ENCODE measurements at regions not wholly inside any gene's neighbourhood (a gene's known extent, or its start where the extent isn't known, plus 50 kb on each side); places are given as distances from the start of the nearest gene placed in this dataset.
"Not testable (repeated sequence)": the region's sequence is repeated elsewhere in the genome, so short reads cannot be mapped to it uniquely, and the experiment has no call there.

DNA sequence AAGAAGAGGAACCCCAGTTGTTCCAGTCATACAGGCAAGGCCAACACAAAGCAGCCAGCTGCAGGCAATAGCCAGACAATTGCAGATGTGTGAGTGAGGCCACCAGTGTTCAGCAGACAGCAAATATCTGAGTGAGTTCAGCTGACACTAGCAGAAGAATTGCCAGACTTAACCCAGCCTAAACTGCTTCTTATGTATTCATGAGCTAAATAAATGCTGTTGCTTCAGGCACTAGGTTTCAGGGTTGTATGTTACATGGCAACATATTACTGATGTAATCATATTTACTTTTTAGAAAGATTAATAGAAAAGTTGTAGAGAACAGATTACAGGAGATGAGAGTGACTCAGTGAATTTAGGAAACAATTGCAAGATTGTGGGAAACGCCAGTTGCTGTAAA lies 129.8 kb upstream of the CHODL start:
- DNase-seq (ENCODE audit: low read depth in 1 of 2, low spot score in 1 of 2): no peak

DNA sequence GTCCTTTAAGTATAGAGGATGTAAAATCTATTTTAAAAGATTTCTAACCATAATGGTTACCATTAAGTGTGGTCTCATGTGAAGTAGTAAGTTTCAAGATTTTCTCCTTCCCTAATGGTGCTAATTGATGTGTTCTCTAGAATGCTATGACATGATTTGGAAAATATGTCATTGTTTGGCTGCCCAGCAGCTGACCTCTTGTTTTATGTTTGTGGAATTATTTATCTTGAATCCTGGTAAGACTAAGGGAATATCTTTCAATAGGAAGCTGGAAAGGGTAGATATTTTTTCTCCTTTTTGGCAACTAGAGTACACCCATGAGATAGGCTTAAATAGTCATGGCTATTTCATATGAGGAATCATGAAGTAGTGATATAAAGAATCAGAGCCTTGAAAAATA lies 139.8 kb upstream of the CHODL start:
- no peak for DNase-seq (ENCODE audit: low read depth in 1 of 2, low spot score in 1 of 2)

DNA sequence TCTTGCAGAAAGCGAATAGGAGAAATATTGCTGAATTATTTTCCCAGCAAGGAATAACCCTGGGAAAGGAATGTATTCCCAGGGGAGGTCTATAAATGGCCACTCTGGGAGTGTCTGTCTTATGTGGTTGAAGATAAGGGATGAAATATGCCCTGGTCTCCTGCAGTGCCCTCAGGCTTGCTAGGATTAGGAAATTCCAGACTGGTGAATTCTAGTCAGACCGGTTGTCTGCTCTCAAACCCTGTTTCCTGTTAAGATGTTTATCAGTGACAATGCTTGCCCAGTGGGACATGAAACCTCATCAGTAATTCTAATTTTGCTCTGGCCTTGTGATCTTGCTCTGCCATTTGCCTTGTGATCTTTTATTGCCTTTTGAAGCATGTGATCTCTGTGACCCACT lies 148.2 kb upstream of the CHODL start:
- not testable (repeated sequence) for DNase-seq (ENCODE audit: low read depth in 1 of 2, low spot score in 1 of 2)

DNA sequence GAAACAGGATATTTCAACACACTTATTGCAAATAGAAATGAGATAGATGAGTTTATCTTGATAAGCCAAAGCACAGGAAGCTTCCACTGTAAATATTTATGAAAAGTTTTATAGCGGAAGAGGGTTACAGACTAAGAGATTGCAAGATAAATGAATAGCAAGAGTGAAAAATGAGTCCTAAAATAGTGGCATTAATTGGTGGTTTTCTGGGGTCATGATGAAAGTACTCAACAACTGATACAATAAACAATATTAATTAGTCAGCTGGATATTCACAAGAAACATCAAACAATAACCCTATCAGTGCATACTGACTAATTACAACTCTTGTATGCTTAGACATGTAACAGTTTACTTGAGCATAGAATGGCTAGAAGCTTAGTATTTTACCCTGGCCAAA lies 154.8 kb upstream of the CHODL start:
- DNase-seq (ENCODE audit: low read depth in 1 of 2, low spot score in 1 of 2): no peak

DNA sequence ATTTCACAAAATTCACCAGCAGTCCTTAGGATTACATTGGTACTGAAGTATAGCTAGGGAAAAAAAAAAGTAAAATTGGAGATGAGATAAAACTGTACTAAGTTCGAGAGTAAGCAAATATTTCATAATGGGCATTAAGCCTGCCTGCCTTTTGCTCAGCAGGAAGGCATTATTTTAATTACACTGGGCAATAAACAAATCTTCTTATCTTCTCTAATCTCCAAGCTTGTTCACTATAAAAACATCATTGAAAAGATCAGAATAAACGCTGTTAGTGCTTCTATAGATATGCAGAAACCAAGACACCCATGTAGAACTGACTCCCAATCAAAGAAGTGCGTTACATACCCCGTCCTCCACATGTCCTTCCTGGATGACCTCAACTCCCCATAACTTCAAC lies 174.2 kb upstream of the CHODL start:
- DNase-seq (ENCODE audit: low read depth in 1 of 2, low spot score in 1 of 2): no peak

DNA sequence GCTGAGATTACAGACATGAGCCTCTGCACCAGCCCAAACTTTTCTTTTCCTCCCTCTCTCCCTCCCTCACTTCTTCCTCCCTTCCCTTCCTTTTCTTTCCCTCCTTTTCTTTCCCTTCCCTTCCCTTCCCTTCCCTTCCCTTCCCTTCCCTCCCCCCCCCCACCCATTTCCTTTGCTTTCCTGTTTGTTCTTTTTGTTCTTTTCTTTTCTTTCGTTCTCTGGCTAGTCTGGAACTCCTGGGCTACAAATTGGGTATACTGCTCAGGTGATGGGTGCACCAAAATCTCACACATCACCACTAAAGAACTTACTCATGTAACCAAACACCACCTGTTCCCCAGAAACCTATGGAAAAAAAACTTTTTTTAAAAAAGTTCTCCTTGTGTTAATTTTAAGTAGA lies 174.8 kb upstream of the CHODL start:
- no peak for DNase-seq (ENCODE audit: low read depth in 1 of 2, low spot score in 1 of 2)

DNA sequence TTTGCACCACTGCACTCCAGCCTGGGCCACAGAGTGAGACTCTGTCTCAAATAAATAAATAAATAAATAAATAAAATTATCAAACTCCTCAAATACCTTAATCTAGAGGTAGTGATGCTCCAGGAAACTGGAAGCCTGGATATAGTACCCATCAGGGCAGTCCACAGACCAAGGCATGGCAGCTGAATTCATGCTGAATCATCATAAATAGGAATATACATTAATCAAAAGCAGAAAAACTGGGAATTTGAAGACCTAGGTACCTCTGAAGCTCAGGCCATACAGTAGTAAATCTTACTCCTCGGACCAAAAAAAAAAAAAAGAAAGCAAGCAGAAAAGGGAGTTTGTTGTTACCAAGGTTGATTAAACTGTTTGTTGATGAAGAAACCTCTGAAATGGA lies 184.2 kb upstream of the CHODL start:
- DNase-seq (ENCODE audit: low read depth in 1 of 2, low spot score in 1 of 2): no peak

DNA sequence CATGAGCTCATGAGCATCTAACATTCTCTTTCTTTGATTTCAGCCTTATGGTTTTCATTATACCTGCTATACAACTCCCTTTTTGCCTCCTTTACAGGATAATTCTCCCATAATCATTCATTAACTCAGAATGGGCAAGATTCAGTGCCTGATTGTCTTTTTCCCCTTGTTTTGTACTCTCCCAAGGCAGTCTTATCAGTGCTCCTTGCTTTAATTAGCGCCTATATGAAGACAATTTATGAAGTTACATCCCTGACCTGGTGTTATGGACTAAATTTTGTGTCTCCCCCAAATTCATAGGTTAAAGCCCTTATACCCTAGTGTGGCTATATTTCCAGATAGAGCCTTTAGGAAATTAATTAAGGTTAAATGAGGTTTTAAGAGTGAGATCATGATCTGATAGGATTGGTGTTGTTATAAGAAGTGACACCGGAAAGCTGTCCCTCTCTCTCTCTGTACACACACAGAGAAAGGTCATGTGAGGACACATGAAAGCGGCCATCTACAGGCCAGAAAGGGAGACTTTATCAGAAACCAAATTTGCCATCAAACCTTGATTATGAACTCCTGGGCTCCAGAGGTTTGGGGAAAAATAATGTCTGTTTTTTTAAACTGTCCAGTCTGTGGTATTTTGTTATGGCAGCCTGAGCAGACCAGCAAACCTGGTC lies 185.8 kb upstream of the CHODL start:
- no peak for DNase-seq (ENCODE audit: low read depth in 1 of 2, low spot score in 1 of 2)

DNA sequence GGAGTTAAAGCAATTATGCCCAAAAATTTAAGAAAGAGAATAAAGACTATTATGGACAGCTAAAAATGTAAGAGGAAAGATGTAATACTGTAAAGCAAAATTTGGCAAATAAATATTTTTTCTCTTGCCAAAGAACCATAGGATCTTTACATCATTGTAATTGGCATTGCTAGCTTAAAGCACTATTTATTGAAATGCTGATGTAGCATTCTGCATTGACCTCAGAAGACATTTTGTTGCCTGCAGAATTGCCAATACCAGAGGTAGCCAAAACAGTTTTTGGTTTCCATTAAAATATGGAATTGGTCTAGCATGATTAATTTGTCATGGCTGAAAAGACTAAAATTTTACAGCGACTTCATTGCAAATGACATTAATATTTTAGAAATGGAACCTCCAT lies 191.5 kb upstream of the CHODL start:
- no peak for DNase-seq (ENCODE audit: low read depth in 1 of 2, low spot score in 1 of 2)

DNA sequence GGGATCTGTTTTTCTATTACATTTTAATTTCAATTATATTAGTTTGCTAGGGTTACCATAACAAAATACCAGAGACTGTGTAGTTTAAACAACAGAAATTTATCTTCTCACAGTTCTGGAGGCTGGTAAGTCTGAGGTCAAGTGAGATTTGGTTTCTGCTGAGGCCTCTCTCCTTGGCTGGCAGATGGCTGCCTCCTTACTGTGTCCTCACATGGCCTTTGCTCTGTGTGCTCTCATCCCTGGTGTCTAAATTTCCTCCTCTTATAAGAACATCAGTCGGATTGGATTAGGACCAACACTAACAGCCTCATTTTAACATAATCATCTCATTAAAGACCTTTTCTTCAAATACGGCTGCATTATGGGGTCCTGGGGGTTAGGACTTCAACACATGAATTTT lies 195.2 kb upstream of the CHODL start:
- no peak for DNase-seq (ENCODE audit: low read depth in 1 of 2, low spot score in 1 of 2)

DNA sequence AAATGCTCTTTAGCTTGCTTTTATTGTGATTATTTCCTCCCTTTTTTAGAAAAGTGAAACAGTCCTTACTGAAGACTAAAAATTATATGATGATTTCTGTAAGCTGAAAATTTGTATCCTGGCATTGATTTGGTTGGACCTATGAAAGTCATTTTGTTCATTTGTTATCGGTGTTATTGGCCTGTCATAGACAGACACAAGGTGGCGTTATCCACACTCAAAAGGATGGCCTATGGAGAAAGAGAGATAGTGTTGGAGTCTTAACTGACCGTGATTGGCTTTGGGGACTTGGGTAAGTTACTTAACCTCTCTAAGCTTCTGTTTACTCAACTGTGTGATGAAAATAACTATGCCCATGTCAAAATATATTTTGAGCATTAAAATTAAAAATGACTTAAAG lies 203.6 kb upstream of the CHODL start:
- no peak for DNase-seq (ENCODE audit: low read depth in 1 of 2, low spot score in 1 of 2)

DNA sequence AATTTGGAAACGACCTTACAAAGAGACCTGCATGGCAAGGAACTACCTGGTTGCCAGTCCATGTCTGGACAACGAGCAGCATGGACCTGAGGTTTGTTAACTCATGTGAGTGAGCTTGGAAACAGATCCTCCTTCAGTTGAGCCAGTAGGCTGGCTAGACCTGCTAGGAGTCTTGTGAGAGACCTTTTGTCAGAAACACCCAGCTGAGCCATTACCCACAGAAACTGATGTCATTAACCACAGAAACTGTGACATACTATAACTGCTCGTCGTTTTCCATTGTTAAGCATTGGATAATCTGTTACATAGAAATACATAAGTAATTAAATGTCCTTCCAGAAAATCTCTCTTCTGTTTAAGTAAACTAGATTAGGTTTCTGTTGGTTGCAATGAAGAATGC lies 211.1 kb upstream of the C21orf91 start:
- DNase-seq (ENCODE audit: low read depth in 1 of 2, low spot score in 1 of 2): no peak

DNA sequence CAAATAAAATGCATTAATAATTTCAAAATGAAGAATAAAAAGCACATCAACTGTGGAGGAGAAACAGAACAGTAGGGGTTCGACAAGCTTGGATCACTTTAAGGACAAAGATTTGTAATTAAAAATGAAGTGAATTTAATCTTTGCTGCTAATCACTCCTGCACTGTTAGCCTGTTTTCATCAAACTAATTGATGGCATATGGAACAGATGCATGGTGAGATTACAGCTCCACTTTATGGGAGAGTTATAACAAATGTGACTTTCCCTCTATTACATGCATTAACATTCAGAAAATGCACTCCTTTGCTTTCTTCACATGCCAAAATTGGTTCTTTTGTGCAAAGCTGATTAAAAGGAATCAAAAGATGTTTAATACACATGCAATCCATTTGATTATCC lies 207.2 kb upstream of the C21orf91 start:
- no peak for DNase-seq (ENCODE audit: low read depth in 1 of 2, low spot score in 1 of 2)

DNA sequence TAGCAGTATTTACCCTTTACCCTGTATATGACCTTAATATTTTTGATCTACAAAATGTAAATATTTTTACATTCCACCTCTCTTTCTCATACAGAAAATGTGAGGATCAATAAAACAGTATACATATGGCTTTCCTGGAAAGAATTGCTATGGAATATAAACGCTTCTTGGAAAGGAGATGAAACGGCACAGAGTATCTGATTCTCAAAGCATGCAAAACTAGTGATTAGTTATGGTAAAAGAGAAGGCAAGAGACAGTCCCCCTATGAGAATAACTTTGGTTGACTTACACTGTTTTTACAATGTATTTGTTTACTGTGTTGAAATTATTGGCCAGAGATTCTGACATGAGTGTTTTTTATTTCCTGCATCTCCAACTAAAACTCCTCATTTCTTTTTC lies 204.6 kb upstream of the C21orf91 start:
- no peak for DNase-seq (ENCODE audit: low read depth in 1 of 2, low spot score in 1 of 2)

DNA sequence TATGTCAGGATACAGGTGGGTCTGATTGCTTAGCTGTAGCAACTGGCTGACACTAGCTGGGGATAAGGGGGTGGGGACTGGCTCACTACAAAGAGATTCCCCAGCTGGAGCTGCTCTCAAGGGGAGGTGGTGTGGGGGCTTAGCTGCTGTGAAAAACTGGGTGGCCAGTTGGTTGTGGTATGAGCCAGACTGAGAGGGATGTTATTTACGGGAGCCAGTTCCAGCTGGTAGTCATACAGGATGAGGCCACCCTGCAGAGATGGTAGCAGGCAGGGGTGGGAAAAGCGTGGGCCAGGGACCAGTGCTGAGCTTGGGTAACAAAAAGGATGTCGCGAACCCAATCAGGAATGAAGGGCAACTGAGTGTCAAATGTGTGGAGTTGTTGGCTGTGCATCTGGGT lies 204.0 kb upstream of the C21orf91 start:
- no peak for DNase-seq (ENCODE audit: low read depth in 1 of 2, low spot score in 1 of 2)

DNA sequence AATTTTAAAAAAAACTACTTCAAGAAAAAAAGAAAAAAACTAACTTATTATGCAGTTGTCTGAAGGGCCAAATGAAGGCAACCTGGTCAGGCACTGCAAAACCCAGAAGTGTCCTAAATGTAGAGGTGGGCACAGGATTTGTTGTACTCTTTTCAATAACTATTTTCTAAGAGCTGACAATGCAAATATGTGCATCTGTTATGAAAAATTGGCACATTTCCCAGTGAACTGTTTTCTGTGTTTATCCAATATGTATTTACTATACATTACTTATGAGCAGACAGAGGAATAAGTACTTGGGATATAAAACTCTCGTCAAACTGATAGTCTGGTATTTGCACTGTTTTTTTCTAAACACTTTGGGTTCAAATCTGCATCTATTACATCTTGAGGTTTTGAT lies 188.0 kb upstream of the C21orf91 start:
- no peak for DNase-seq (ENCODE audit: low read depth in 1 of 2, low spot score in 1 of 2)

DNA sequence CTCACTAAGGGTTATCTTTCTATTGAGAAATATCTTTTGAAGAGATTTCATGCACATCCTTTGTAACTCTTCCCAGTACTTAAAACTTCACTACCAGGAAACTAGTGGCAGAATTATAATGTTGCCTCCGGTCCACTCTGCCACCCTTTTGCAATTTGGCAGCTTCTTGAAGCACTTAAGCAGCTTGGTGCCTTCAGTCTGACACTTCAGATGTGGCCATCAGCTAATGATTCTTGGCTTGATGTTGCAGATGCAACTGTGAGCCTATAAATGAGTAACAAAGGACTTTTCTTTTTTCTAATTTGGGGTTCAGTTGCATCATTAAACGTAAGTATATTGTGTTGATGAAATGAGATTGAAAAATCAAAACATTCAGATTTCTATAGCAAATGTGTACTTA lies 187.5 kb upstream of the C21orf91 start:
- DNase-seq (ENCODE audit: low read depth in 1 of 2, low spot score in 1 of 2): no peak

DNA sequence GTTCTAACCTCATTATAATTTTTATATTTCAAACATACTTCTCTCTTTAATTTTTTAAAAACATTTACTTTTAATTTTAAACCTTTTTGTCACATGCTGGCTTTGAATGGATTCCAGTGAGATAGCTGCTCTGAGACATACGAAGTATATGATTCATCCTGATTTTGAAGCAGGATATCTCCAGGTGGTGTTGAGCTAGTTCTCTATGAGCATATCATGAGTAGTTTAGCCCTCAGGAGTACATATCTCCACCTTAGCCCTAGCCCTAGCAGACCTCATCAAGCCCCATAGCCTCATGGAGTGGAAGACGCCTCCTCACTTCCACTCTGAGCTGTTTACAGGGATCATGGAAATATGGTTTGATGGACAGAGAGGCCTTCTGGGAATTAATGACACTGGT lies 183.2 kb upstream of the C21orf91 start:
- no peak for DNase-seq (ENCODE audit: low read depth in 1 of 2, low spot score in 1 of 2)

DNA sequence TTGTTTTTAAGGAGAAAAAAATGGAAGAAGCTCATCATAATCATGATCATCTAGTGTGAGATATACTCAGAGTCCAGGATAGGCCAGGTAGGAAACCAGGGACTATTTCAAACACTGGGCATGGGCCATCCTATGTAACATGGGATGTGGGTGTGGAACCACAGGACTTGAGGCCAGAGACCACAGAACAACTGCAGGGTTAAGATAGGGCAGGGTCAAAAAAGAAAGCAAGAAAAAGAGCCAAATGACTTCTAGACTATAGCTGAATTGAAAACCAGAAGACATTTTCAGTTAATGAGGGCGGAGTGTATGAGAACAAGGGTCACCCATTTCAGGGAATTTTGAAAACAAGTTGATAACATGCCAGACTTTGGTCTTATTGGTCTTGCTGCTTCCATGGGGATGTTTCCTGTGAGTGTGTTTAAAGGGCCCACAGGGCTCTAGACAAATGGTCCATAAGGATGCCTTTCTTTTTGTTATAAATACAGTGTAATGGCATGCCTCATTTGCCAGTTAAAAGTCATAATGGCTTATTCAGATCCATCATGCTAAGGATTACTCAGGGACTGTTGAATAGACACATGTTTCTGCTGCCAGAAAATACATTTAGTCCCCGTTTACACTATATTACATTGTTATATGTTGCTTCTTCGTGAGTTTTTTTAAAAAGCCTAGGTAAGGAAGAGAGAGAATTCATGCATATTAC lies 182.0 kb upstream of the C21orf91 start:
- no peak for DNase-seq (ENCODE audit: low read depth in 1 of 2, low spot score in 1 of 2)

DNA sequence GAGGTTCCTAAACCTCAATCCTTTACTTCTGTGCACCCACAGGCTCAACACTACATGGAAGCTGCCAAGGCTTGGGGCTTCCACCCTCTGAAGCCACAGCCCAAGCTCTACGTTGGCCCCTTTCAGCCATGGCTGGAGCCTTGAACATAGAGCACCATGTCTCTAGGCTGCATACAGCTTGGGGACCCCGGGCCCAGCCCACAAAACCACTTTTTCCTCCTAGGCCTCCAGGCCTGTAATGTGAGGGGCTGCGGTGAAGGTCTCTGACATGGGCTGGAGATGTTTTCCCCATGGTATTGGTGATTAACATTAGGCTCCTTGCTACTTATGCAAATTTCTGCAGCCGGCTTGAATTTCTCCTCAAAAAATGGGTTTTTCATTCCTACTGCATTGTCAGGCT lies 179.4 kb upstream of the C21orf91 start:
- not testable (repeated sequence) for DNase-seq (ENCODE audit: low read depth in 1 of 2, low spot score in 1 of 2)

DNA sequence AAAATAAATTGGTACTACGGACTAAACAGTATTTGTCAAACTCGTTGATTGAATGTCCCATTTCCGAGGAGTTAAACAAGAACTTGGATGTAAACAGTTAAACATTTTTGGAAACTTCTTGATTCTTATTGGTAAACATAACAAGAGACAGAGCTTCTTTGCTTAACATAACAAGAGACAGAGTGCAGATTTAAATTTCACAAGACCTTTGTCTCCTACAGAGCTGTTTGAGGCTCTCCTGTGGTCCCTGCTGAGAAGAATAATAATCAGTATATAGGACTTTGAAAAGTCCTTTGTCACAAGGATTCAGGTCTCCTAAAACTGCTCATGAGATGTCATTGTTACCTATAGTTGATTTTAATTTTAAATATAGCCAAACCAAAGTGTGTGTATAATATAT lies 170.6 kb upstream of the C21orf91 start:
- DNase-seq (ENCODE audit: low read depth in 1 of 2, low spot score in 1 of 2): no peak

DNA sequence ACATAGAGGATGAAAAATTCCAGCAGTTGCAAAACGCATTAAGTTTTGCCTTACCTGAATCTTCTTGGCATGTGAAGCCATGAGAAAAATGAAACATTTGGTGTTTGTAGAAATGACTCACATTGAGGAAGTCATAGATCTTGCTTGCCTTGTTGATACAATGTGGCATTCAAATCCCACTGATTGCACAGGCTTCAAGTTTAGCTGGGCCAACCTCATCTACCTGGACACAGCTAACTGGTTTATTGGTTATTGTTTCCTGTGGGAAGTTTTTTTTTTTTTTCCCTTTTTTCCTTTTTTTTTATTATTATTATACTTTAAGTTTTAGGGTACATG lies 168.9 kb upstream of the C21orf91 start:
- DNase-seq (ENCODE audit: low read depth in 1 of 2, low spot score in 1 of 2): no peak

DNA sequence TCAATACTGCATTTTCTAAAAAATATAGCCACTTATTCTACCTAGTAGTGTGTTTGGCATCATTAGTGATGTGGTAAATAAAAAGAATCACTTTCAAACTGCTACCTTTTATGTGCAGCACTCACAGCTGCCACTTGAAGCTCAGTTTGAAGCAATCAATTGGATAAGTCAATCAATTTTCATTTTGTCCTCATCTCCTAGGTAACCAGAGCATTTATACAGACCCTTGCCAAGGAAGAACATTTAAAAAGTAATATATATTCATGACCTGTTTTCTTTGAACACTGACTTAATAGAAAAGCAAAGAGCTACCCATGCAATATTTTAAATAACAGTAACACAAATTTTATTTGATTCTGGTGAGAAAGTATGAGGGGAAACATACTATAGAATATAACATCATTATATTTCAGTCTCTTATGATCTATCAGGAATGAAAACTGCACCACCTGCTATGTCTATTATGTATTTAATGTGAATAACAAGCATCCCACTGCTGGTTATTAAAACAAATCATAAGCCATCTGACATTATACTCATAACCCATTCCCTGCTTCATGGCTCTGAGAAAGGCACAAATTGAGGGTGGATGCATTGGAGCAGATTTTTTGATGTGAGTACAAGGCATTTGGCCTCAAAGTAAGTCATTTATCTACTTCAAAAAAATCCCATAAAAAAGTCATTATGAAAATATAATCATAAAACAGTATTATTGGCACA lies 168.4 kb upstream of the C21orf91 start:
- no peak for DNase-seq (ENCODE audit: low read depth in 1 of 2, low spot score in 1 of 2)

All from activated CD4-positive, alpha-beta T cell treated with anti-CD3 and anti-CD28 coated beads, Interleukin-2, amount 50 U/mL, for 24 hours (primary cell).